ENCODE measurements at regions not wholly inside any gene's neighbourhood (a gene's known extent, or its start where the extent isn't known, plus 50 kb on each side); places are given as distances from the start of the nearest gene placed in this dataset.
A peak's percentile ranks its signal among the peaks of the same experiment; 100 is the strongest.

- ATAC-seq: peak in 1 of 8 donors; percentile 12
- H3K4me1 ChIP-seq: peaks cover 0 to 30% (median 21%) of the 10 kb centered on the region in 9 donors
- 89 to 92% methylated on average over 2 of the region's 2 CpGs for WGBS, 2 donors
- intact Hi-C loops (cut with DNase I): loop anchor here in 5 of 10 donors (5.0 to 10.0 kb wide), 5 partner anchors 110 to 270 kb away; no protein-coding TSS in a partner anchor
- H3K4me3 ChIP-seq: no peak overlapping the region
- peaks cover 0 to 4% (median 0%) of the 10 kb centered on the region in 7 donors for H3K27me3 ChIP-seq
- H3K9me3 ChIP-seq: no peaks in the 10 kb centered on the region
- no peak for DNase-seq
- peak overlapping the region in 2 of 10 donors; percentile 2 to 23 for H3K27ac ChIP-seq
- H3K36me3 ChIP-seq: no peaks in the 10 kb centered on the region
- TF ChIP-seq CTCF (IDR thresholded peaks at IDR 0.05): no peak
Observed at GRCh38 chr5:171635028-171635427, 150.6 kb upstream of the SMIM23 start.

- 76 to 78% methylated on average over 8 of the region's 8 CpGs for WGBS, 2 donors
- peaks cover 0 to 4% (median 0%) of the 10 kb centered on the region in 7 donors for H3K27me3 ChIP-seq
- DNase-seq (no peak), ATAC-seq (peak in 2 of 8 donors; percentile 10 to 45)
- H3K4me3 ChIP-seq: no peak overlapping the region
- no peak for TF ChIP-seq CTCF (IDR thresholded peaks at IDR 0.05)
- no peaks in the 10 kb centered on the region for H3K9me3 ChIP-seq
- no peaks in the 10 kb centered on the region for H3K36me3 ChIP-seq
- peak overlapping the region in 2 of 10 donors; percentile 9 to 23 for H3K27ac ChIP-seq
- H3K4me1 ChIP-seq: peaks cover 0 to 30% (median 22%) of the 10 kb centered on the region in 9 donors
- intact Hi-C loops (cut with DNase I): loop anchor here in 5 of 10 donors (5.0 to 10.0 kb wide), 5 partner anchors 109 to 269 kb away; no protein-coding TSS in a partner anchor
Observed at GRCh38 chr5:171635561-171636245, 149.9 kb upstream of the SMIM23 start.

- H3K9me3 ChIP-seq: no peaks in the 10 kb centered on the region
- intact Hi-C loops (cut with DNase I): loop anchor here in 5 of 10 donors (5.0 to 10.0 kb wide), 5 partner anchors 107 to 267 kb away; no protein-coding TSS in a partner anchor
- no peak for DNase-seq
- H3K4me3 ChIP-seq: no peak overlapping the region
- 88 to 95% methylated on average over 1 of the region's 1 CpG for WGBS, 2 donors
- no peak for ATAC-seq
- no peaks in the 10 kb centered on the region for H3K27me3 ChIP-seq
- peaks cover 0 to 37% (median 24%) of the 10 kb centered on the region in 9 donors for H3K4me1 ChIP-seq
- no peak for TF ChIP-seq CTCF (IDR thresholded peaks at IDR 0.05)
- no peak overlapping the region for H3K27ac ChIP-seq
- no peaks in the 10 kb centered on the region for H3K36me3 ChIP-seq
Observed at GRCh38 chr5:171637811-171638210, 147.8 kb upstream of the SMIM23 start.

GRCh38 chr5:171639205-171639621 lies 146.4 kb upstream of the SMIM23 start:
- Histone ChIP-seq H3K4me1 (peaks cover 0 to 37% (median 24%) of the 10 kb centered on the region in 9 donors), H3K9me3 (no peaks in the 10 kb centered on the region), H3K36me3 (no peaks in the 10 kb centered on the region), H3K27me3 (no peaks in the 10 kb centered on the region), H3K4me3 (no peak overlapping the region), H3K27ac (peak overlapping the region in 6 of 10 donors; percentile 70 to 89 (median 88))
- 47 to 60% methylated on average over 4 of the region's 4 CpGs for WGBS, 2 donors
- intact Hi-C loops (cut with DNase I): loop anchor here in 5 of 10 donors (5.0 to 10.0 kb wide), 5 partner anchors 106 to 266 kb away; no protein-coding TSS in a partner anchor
- TF ChIP-seq CTCF (IDR thresholded peaks at IDR 0.05): no peak
- DNase-seq (no peak), ATAC-seq (no peak)
